ENCODE measurements at regions not wholly inside any gene's neighbourhood (a gene's known extent, or its start where the extent isn't known, plus 50 kb on each side); places are given as distances from the start of the nearest gene placed in this dataset.
"Not testable (repeated sequence)": the region's sequence is repeated elsewhere in the genome, so short reads cannot be mapped to it uniquely, and the experiment has no call there.

GRCh38 chr7:76771980-76772379 lies 144.9 kb upstream of the POMZP3 start:
- H3K27ac ChIP-seq; H3K36me3 ChIP-seq; H3K9me3 ChIP-seq; intact Hi-C loops (cut with DNase I; ENCODE audit: low total_unique reads); H3K27me3 ChIP-seq; H3K4me3 ChIP-seq; DNase-seq; H3K4me1 ChIP-seq: not testable (repeated sequence)

- H3K4me3 ChIP-seq; H3K9me3 ChIP-seq; H3K27me3 ChIP-seq; H3K4me1 ChIP-seq; DNase-seq; H3K36me3 ChIP-seq; intact Hi-C loops (cut with DNase I; ENCODE audit: low total_unique reads); H3K27ac ChIP-seq: not testable (repeated sequence)
These were observed 136.9 kb upstream of the POMZP3 start for GRCh38 chr7:76763977-76764376.

DNA sequence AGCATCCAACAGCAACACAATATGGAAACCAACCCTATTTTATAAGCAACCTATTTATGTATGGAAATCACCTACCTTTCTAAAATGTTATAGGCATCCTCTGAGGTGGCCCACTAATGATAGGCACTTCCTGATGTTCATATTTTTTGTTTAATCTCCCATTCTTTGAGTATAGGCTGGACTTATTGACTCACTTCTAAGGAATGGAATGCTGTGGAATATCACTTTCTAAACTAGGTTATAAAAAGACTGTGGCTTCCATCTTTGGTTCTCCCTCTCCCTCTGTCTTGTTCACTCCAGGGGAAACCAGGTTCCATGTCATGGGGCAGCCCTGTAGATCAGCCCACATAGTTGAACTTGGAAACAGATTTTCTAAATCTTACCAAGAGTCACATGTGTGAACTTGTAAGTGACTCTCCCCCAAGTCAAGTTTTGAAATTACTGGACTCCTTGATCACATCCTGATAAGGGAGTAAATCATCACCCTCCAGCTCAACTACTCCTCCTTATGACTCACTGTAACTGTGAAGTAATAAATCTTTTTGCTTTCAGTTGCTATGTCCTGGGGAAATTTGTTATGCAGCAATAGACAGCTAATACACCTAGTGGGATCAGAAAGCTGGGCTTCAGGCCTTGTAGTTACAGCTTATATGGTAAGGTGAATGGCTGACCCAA lies 133.6 kb upstream of the POMZP3 start:
- intact Hi-C loops (cut with DNase I; ENCODE audit: low total_unique reads); H3K9me3 ChIP-seq; H3K36me3 ChIP-seq; DNase-seq; H3K27ac ChIP-seq; H3K4me3 ChIP-seq; H3K27me3 ChIP-seq; H3K4me1 ChIP-seq: not testable (repeated sequence)

DNA sequence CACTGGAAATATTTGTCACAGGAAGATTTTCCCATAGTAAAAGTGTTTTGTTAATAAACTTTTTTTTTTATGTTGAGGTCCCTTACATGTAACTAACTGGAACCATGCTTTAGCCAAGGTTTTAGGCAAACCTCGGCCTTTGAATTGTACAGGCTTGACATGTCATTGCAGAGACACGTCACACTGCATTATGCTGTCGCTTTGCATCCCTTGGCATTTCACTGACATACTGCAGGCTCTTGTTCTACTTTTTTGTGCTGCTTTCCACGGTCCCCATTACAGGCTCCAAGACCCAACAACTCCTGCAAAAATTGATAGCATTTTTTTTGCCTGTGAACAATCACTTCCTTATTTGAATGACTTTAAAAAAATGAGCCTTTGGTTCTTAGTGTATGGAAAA lies 112.5 kb upstream of the POMZP3 start:
- H3K4me3 ChIP-seq; H3K36me3 ChIP-seq; H3K9me3 ChIP-seq; H3K27me3 ChIP-seq; DNase-seq; H3K4me1 ChIP-seq; H3K27ac ChIP-seq; intact Hi-C loops (cut with DNase I; ENCODE audit: low total_unique reads): not testable (repeated sequence)

GRCh38 chr7:76736724-76737123 lies 109.6 kb upstream of the POMZP3 start:
- H3K27ac ChIP-seq; H3K9me3 ChIP-seq; intact Hi-C loops (cut with DNase I; ENCODE audit: low total_unique reads); H3K27me3 ChIP-seq; H3K4me1 ChIP-seq; DNase-seq; H3K4me3 ChIP-seq; H3K36me3 ChIP-seq: not testable (repeated sequence)

DNA sequence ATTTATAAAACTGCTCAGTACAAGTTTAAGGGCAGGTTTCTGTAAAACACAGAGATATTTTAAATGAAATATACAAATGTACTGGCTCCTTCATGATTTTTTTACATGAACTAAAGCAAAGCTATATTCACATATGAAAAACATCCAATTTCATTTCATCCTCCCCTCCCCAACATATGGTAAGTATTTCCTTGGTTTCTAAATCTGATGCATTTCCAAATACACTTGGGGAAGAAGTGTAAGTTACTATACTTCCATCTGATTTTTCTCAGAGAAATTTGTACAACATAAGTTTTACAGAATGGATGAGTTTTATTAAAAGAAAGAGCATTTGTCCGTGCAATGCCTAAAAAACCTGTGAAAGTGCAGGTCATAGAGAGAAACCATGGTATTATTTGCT lies 109.0 kb upstream of the POMZP3 start:
- H3K4me3 ChIP-seq; H3K27me3 ChIP-seq; H3K27ac ChIP-seq; H3K36me3 ChIP-seq; DNase-seq; H3K9me3 ChIP-seq; intact Hi-C loops (cut with DNase I; ENCODE audit: low total_unique reads); H3K4me1 ChIP-seq: not testable (repeated sequence)

GRCh38 chr7:76735668-76736067 lies 108.6 kb upstream of the POMZP3 start:
- H3K4me1 ChIP-seq; intact Hi-C loops (cut with DNase I; ENCODE audit: low total_unique reads); H3K4me3 ChIP-seq; H3K36me3 ChIP-seq; H3K27ac ChIP-seq; DNase-seq; H3K27me3 ChIP-seq; H3K9me3 ChIP-seq: not testable (repeated sequence)

DNA sequence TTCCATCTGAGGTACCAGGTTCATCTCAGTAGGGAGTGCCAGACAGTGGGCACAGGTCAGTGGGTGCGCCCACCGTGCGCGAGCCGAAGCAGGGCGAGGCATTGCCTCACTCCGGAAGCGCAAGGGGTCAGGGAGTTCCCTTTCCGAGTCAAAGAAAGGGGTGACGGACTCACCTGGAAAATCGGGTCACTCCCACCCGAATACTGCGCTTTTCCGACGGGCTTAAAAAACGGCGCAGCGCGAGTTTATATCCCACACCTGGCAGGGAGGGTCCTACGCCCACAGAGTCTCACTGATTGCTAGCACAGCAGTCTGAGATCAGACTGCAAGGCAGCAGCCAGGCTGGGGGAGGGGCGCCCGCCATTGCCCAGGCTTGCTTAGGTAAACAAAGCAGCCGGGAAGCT lies 101.5 kb upstream of the POMZP3 start:
- H3K27ac ChIP-seq; DNase-seq; intact Hi-C loops (cut with DNase I; ENCODE audit: low total_unique reads); H3K27me3 ChIP-seq; H3K36me3 ChIP-seq; H3K4me3 ChIP-seq; H3K4me1 ChIP-seq; H3K9me3 ChIP-seq: not testable (repeated sequence)

DNA sequence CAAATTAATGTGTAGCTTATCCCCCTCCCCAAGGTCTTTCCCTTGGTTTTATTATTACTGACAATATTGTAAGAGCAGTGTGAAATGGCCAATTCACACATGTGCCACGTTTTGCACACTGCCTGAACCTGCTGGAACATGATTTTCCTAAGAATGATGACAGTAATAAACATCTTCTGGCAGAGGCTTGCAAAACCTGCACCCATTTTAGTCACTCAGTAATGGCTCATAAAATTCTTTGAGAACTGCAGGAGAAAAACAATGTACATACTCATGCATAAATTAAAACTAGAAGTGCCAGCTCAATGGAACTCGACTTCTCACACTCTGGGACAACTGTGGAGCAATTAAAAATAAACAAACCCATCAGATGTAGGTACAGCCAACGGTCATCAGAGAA lies 96.8 kb upstream of the POMZP3 start:
- intact Hi-C loops (cut with DNase I; ENCODE audit: low total_unique reads), result not testable (repeated sequence)

DNA sequence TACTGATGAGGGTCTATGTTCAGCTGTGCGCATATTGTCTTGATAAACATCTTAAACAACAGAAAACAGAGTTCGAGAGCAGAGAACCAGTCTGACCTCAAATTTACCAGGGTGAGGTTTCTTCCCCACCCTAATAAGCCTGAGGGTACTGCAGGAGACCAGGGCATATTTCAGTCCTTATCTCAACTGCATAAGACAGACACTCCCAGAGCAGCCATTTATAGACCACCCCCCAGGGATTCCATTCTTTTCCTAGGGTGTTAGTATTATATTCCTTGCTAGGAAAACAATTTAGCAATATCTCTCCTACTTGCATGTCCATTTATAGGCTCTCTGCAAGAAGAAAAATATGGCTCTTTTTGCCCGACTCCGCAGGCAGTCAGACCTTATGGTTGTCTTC lies 89.5 kb upstream of the POMZP3 start:
- H3K4me3 ChIP-seq; H3K36me3 ChIP-seq; H3K4me1 ChIP-seq; H3K27me3 ChIP-seq; DNase-seq; intact Hi-C loops (cut with DNase I; ENCODE audit: low total_unique reads); H3K27ac ChIP-seq: not testable (repeated sequence)
- peaks cover 0 to 11% (median 3%) of the 10 kb centered on the region in 3 donors for H3K9me3 ChIP-seq

More for the DNA sequence above, 96.8 kb upstream of the POMZP3 start:
- H3K27ac ChIP-seq, DNase-seq, H3K27me3 ChIP-seq, H3K36me3 ChIP-seq, H3K4me1 ChIP-seq, H3K4me3 ChIP-seq, H3K9me3 ChIP-seq: not testable (repeated sequence)

DNA sequence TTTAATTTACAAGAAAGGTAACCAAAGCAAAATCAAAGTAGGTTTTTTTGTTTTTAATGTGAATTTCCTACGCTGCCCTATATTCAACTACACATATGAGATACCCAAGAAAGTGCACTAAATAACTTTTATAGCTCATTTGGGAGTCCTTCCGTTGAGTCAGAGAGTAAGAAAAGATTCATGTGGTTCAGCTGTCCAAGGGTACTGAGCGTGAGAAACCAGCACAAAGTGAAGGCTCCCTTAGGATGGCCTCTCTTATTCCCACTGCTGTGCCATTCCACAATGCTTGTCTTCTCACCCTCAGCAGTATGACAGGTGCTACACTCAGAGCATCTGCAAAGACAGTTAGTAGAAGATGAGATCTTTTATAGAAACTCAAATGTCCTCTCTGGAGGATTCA lies 85.8 kb upstream of the POMZP3 start:
- H3K27ac ChIP-seq; H3K27me3 ChIP-seq; intact Hi-C loops (cut with DNase I; ENCODE audit: low total_unique reads); H3K36me3 ChIP-seq; DNase-seq; H3K4me1 ChIP-seq; H3K4me3 ChIP-seq: not testable (repeated sequence)
- H3K9me3 ChIP-seq, result peaks cover 0 to 11% (median 3%) of the 10 kb centered on the region in 3 donors

DNA sequence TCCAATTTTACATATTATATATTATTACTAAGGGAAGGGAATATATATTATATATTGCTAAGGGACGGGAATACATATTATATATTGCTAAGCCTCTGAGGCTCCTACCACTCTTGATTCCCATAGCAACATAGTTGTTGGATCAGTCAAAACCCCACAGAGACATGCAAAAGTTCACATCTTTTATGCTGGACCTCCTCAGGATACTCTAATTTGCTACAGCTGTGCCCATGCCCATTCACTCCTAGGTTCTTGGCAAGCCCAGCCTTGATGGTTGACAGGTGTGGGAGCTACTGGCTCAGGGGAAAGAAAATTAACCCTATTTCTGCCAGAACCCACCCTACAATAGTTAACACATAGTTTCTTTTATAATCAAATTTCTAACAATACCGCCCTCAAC lies 84.6 kb upstream of the POMZP3 start:
- H3K9me3 ChIP-seq; DNase-seq; H3K27me3 ChIP-seq; H3K36me3 ChIP-seq; H3K27ac ChIP-seq; H3K4me1 ChIP-seq; H3K4me3 ChIP-seq; intact Hi-C loops (cut with DNase I; ENCODE audit: low total_unique reads): not testable (repeated sequence)

- H3K27ac ChIP-seq; intact Hi-C loops (cut with DNase I; ENCODE audit: low total_unique reads): not testable (repeated sequence)
These were observed 82.6 kb upstream of the POMZP3 start for GRCh38 chr7:76709703-76710102.

DNA sequence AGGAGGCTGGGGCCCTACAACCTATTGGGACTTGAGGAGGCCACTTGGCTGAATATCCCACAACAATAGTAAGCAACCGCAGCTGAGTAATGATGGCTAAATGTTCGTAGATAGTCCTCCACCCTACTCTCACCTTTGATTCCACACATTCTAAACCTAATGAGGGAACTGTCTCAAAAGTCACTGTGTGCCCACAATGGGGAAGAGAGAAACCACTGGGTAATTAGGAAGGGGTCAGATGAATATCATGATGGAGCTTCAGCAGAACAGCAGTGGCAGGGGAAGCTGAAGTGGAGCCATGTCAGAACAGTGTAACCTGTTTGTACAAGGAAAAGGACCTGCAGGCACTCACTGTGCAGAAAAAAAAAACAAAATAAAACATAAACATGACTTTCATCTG lies 81.4 kb upstream of the POMZP3 start:
- H3K27ac ChIP-seq; H3K4me1 ChIP-seq; intact Hi-C loops (cut with DNase I; ENCODE audit: low total_unique reads); H3K27me3 ChIP-seq; H3K4me3 ChIP-seq; H3K36me3 ChIP-seq; DNase-seq; H3K9me3 ChIP-seq: not testable (repeated sequence)

More at GRCh38 chr7:76709703-76710102, 82.6 kb upstream of the POMZP3 start:
- H3K9me3 ChIP-seq, H3K4me1 ChIP-seq, H3K36me3 ChIP-seq, DNase-seq, H3K4me3 ChIP-seq, H3K27me3 ChIP-seq: not testable (repeated sequence)

- H3K4me1 ChIP-seq; H3K27ac ChIP-seq; intact Hi-C loops (cut with DNase I; ENCODE audit: low total_unique reads); H3K36me3 ChIP-seq; DNase-seq; H3K9me3 ChIP-seq; H3K27me3 ChIP-seq; H3K4me3 ChIP-seq: not testable (repeated sequence)
These were observed 76.7 kb upstream of the POMZP3 start for GRCh38 chr7:76703815-76704214.

Measured in tibial artery (tissue), 4 donors.